Body of pancreas (tissue), 4 donors: ENCODE measurements at regions not wholly inside any gene's neighbourhood (a gene's known extent, or its start where the extent isn't known, plus 50 kb on each side); places are given as distances from the start of the nearest gene placed in this dataset.

ENCODE experiments used
- CTCF ChIP-seq, 7 experiments: fragments of 450-650 bp in 4 of 7; fragments of 200-600 bp in 3 of 7; sonication (generic) in 3 of 7; IDR thresholded peaks; one replicate each; pipeline ENCODE4 v1.5.1; 2016 to 2019; ENCODE audit warnings: antibody characterized with exemption in 7 of 7
- POLR2A ChIP-seq, 3 donors: fragments of 450-650 bp; IDR thresholded peaks; one replicate each; pipeline ENCODE4 v1.6.1; 2016; ENCODE audit warnings: antibody characterized with exemption in 3 of 3, mild to moderate bottlenecking in 2 of 3

GRCh38 chr6:33857093-33857931 is 53.5 kb upstream of the MLN start:
- no peak for TF ChIP-seq CTCF (IDR thresholded peaks at IDR 0.05)
- TF ChIP-seq POLR2A (IDR thresholded peaks at IDR 0.05): no peak
